Suprapubic skin (tissue), 4 donors: ENCODE measurements at regions not wholly inside any gene's neighbourhood (a gene's known extent, or its start where the extent isn't known, plus 50 kb on each side); places are given as distances from the start of the nearest gene placed in this dataset.

Experiments
- DNase-seq, 2 donors: peaks; one replicate each; pipeline ENCODE4 v3.0.0-alpha.2; 2019; ENCODE audit warnings: low spot score in 2 of 2
- H3K27ac ChIP-seq: fragments of 200-600 bp; sonication (generic); one replicate; pipeline ENCODE4 v1.5.1; 2019
- H3K27me3 ChIP-seq: fragments of 200-600 bp; sonication (generic); one replicate; pipeline ENCODE4 v1.5.1; 2019
- H3K36me3 ChIP-seq: fragments of 200-600 bp; sonication (generic); one replicate; pipeline ENCODE4 v1.5.1; 2019
- H3K4me1 ChIP-seq: fragments of 200-600 bp; sonication (generic); one replicate; pipeline ENCODE4 v1.5.1; 2019
- H3K4me3 ChIP-seq: fragments of 200-600 bp; sonication (generic); one replicate; pipeline ENCODE4 v1.5.1; 2019; ENCODE audit warnings: mild to moderate bottlenecking
- H3K9me3 ChIP-seq: fragments of 200-600 bp; sonication (generic); one replicate; pipeline ENCODE4 v1.5.1; 2019
- CTCF ChIP-seq, 2 donors: fragments of 200-600 bp in 1 of 2; fragments of 450-650 bp in 1 of 2; sonication (generic) in 1 of 2; IDR thresholded peaks; one replicate each; pipeline ENCODE4 v1.5.1; 2016 to 2019; ENCODE audit warnings: antibody characterized with exemption in 2 of 2, mild to moderate bottlenecking in 1 of 2, moderate library complexity in 1 of 2
- EP300 ChIP-seq: sonication (generic); formaldehyde crosslinking; IDR thresholded peaks from one replicate; pipeline ENCODE4 v1.6.1; 2017; ENCODE audit warnings: antibody characterized with exemption
- POLR2A ChIP-seq, 2 donors: fragments of 450-650 bp; IDR thresholded peaks; one replicate each; pipeline ENCODE4 v1.6.1; 2017; ENCODE audit warnings: antibody characterized with exemption in 2 of 2, mild to moderate bottlenecking in 2 of 2, moderate library complexity in 2 of 2
- POLR2AphosphoS5 ChIP-seq, 3 donors: sonication (generic); formaldehyde crosslinking; IDR thresholded peaks; one replicate each; pipeline ENCODE4 v1.6.1; 2017; ENCODE audit warnings: antibody characterized with exemption in 3 of 3
- WGBS: methylation state at CpG from one replicate; pipeline ENCODE4 v1.1.5; 2018; 5-methylcytosine and 5-hydroxymethylcytosine counted together

GRCh38 chr10:70966646-70967553 lies 78.5 kb upstream of the PCBD1 start:
- Histone ChIP-seq H3K4me1 (no peaks in the 10 kb centered on the region), H3K27me3 (peaks cover 15% of the 10 kb centered on the region), H3K27ac (no peak overlapping the region), H3K36me3 (no peaks in the 10 kb centered on the region), H3K4me3 (no peak overlapping the region), H3K9me3 (no peaks in the 10 kb centered on the region)
- WGBS, result 78% methylated on average over 11 of the region's 11 CpGs
- TF ChIP-seq EP300, result no peak
- TF ChIP-seq POLR2AphosphoS5 (IDR thresholded peaks at IDR 0.05), result no peak
- TF ChIP-seq CTCF (IDR thresholded peaks at IDR 0.05), result no peak
- DNase-seq, result no peak

GRCh38 chr10:70967591-70968587 lies 79.5 kb upstream of the PCBD1 start:
- 64% methylated on average over 10 of the region's 15 CpGs for WGBS

GRCh38 chr10:70969188-70969587 lies 80.8 kb upstream of the PCBD1 start:
- DNase-seq, result no peak
- Histone ChIP-seq H3K4me3 (no peak overlapping the region), H3K36me3 (no peaks in the 10 kb centered on the region), H3K27ac (no peak overlapping the region), H3K9me3 (no peaks in the 10 kb centered on the region), H3K27me3 (peaks cover 5% of the 10 kb centered on the region), H3K4me1 (no peaks in the 10 kb centered on the region)
- TF ChIP-seq POLR2A (IDR thresholded peaks at IDR 0.05), result no peak
- no peak for TF ChIP-seq EP300
- TF ChIP-seq POLR2AphosphoS5 (IDR thresholded peaks at IDR 0.05), result no peak
- TF ChIP-seq CTCF (IDR thresholded peaks at IDR 0.05), result no peak
- WGBS, result 90% methylated on average over 2 of the region's 6 CpGs

More at GRCh38 chr10:70967591-70968587, 79.5 kb upstream of the PCBD1 start:
- no peaks in the 10 kb centered on the region for H3K9me3 ChIP-seq
- H3K4me3 ChIP-seq, result no peak overlapping the region
- H3K4me1 ChIP-seq, result no peaks in the 10 kb centered on the region
- no peaks in the 10 kb centered on the region for H3K36me3 ChIP-seq
- TF ChIP-seq POLR2A (IDR thresholded peaks at IDR 0.05), result no peak
- no peak for TF ChIP-seq POLR2AphosphoS5 (IDR thresholded peaks at IDR 0.05)
- TF ChIP-seq CTCF (IDR thresholded peaks at IDR 0.05), result no peak
- TF ChIP-seq EP300, result no peak
- peaks cover 11% of the 10 kb centered on the region for H3K27me3 ChIP-seq
- DNase-seq, result no peak
- H3K27ac ChIP-seq, result no peak overlapping the region

- Histone ChIP-seq H3K9me3 (no peaks in the 10 kb centered on the region), H3K36me3 (no peaks in the 10 kb centered on the region), H3K4me1 (no peaks in the 10 kb centered on the region), H3K27me3 (peaks cover 2% of the 10 kb centered on the region), H3K27ac (no peak overlapping the region), H3K4me3 (no peak overlapping the region)
- TF ChIP-seq EP300, result no peak
- no peak for TF ChIP-seq CTCF (IDR thresholded peaks at IDR 0.05)
- no peak for TF ChIP-seq POLR2AphosphoS5 (IDR thresholded peaks at IDR 0.05)
- 40% methylated on average over 5 of the region's 5 CpGs for WGBS
- no peak for DNase-seq
Measured at GRCh38 chr10:70970830-70971229, 82.5 kb upstream of the PCBD1 start.

- H3K36me3 ChIP-seq, result no peaks in the 10 kb centered on the region
- H3K4me1 ChIP-seq, result no peaks in the 10 kb centered on the region
- DNase-seq, result no peak
- peaks cover 9% of the 10 kb centered on the region for H3K27me3 ChIP-seq
- TF ChIP-seq EP300 (no peak), POLR2A (IDR thresholded peaks at IDR 0.05) (no peak), POLR2AphosphoS5 (IDR thresholded peaks at IDR 0.05) (no peak), CTCF (IDR thresholded peaks at IDR 0.05) (no peak)
- no peak overlapping the region for H3K27ac ChIP-seq
- H3K9me3 ChIP-seq, result no peaks in the 10 kb centered on the region
- no peak overlapping the region for H3K4me3 ChIP-seq
Measured at GRCh38 chr10:70973275-70973674, 84.9 kb upstream of the PCBD1 start.
